B cell (primary cell): ENCODE measurements at regions not wholly inside any gene's neighbourhood (a gene's known extent, or its start where the extent isn't known, plus 50 kb on each side); places are given as distances from the start of the nearest gene placed in this dataset.

Experiments
- ATAC-seq: fragments of 200-7000 bp; cut with Tn5 transposase; one replicate; pipeline ENCODE4 v1.10.0; 2021; ENCODE audit warnings: low read depth, mild to moderate bottlenecking, moderate number of reproducible peaks, moderate library complexity
- CTCF ChIA-PET: fragments of 350-600 bp; sonication (Branson Sonifier 250); formaldehyde crosslinking; loops from one replicate; lab custom pipeline; 2021; ENCODE audit warnings: antibody characterized with exemption, inconsistent platforms; lab: Charles Lee
- POLR2A ChIA-PET: fragments of 350-600 bp; sonication (Branson Sonifier 250); formaldehyde crosslinking; loops from one replicate; lab custom pipeline; 2021; ENCODE audit warnings: antibody characterized with exemption; lab: Charles Lee
- DNase-seq: peaks from one replicate; pipeline ENCODE4 v3.0.0; 2013
- H2AFZ ChIP-seq: 2 replicates; pipeline ENCODE4 v1.6.1; 2012; ENCODE audit warnings: mild to moderate bottlenecking, low read depth, low read length; ENCODE audit not compliant: insufficient read depth, poor library complexity, severe bottlenecking
- H3K27ac ChIP-seq, 2 donors: 1 replicate in 1 of 2; 2 replicates in 1 of 2; pipeline ENCODE4 v1.5.1; 2012 to 2013; ENCODE audit warnings: low read length in 2 of 2, mild to moderate bottlenecking in 2 of 2, moderate library complexity in 1 of 2
- H3K27me3 ChIP-seq, 4 experiments: fragments of 200-600 bp in 1 of 4; sonication (generic) in 1 of 4; replicated peaks in 1 of 4; 1 replicate in 2 of 4; 2 replicates in 2 of 4; pipeline versions ENCODE4 v1.6.1 to v1.7.0; 2013 to 2016; ENCODE audit warnings: low read length in 3 of 4, mild to moderate bottlenecking in 2 of 4, mixed read lengths in 1 of 4, moderate library complexity in 1 of 4; ENCODE audit not compliant: insufficient read depth in 4 of 4, control insufficient read depth in 3 of 4; ENCODE audit errors: control extremely low read depth in 1 of 4
- H3K36me3 ChIP-seq, 2 experiments: replicated peaks in 1 of 2; 1 replicate in 1 of 2; 2 replicates in 1 of 2; pipeline versions ENCODE4 v1.6.1 to v1.7.1; 2013; ENCODE audit warnings: low read length in 1 of 2; ENCODE audit not compliant: insufficient read depth in 2 of 2, control insufficient read depth in 1 of 2; ENCODE audit errors: control extremely low read depth in 1 of 2, extremely low read depth in 1 of 2
- H3K4me1 ChIP-seq, 2 donors: fragments of 200-600 bp in 1 of 2; sonication (generic) in 1 of 2; 1 replicate in 1 of 2; 2 replicates in 1 of 2; pipeline versions ENCODE4 v1.5.1 to v1.6.1; 2013 to 2017; ENCODE audit warnings: low read length in 2 of 2; ENCODE audit not compliant: control insufficient read depth in 2 of 2, insufficient read depth in 2 of 2
- H3K4me2 ChIP-seq: replicated peaks from 2 replicates; pipeline ENCODE3; 2012; ENCODE audit warnings: mild to moderate bottlenecking, low read depth, low read length; ENCODE audit not compliant: poor library complexity, severe bottlenecking
- H3K4me3 ChIP-seq, 5 experiments: fragments of 200-600 bp in 1 of 5; sonication (generic) in 1 of 5; 1 replicate in 3 of 5; 2 replicates in 2 of 5; pipeline versions ENCODE4 v1.5.1 to v1.7.0; 2011 to 2016; ENCODE audit warnings: low read length in 4 of 5, mild to moderate bottlenecking in 4 of 5, low read depth in 2 of 5, control low read depth in 1 of 5, moderate library complexity in 1 of 5; ENCODE audit not compliant: insufficient read depth in 1 of 5; ENCODE audit errors: control extremely low read depth in 1 of 5, extremely low read depth in 1 of 5
- H3K79me2 ChIP-seq: fragments of 200-600 bp; sonication (generic); one replicate; pipeline ENCODE4 v1.6.0; 2016; ENCODE audit warnings: low read length; ENCODE audit not compliant: control insufficient read depth, insufficient read depth
- H3K9ac ChIP-seq: fragments of 200-600 bp; sonication (generic); 2 replicates; pipeline ENCODE4 v1.6.1; 2017; ENCODE audit warnings: mild to moderate bottlenecking, low read length, moderate library complexity
- H3K9me3 ChIP-seq, 3 donors: one replicate each; pipeline versions ENCODE4 v1.6.1 to v1.7.1; 2013; ENCODE audit warnings: low read length in 2 of 3; ENCODE audit not compliant: control insufficient read depth in 2 of 3, insufficient read depth in 1 of 3; ENCODE audit errors: control extremely low read depth in 1 of 3
- H4K20me1 ChIP-seq: 2 replicates; pipeline ENCODE4 v1.6.0; 2012; ENCODE audit warnings: mild to moderate bottlenecking, low read length; ENCODE audit not compliant: insufficient read depth, control insufficient read depth, poor library complexity, severe bottlenecking
- H3K27ac Mint-ChIP-seq: one replicate; pipeline ENCODE4 v1.8.0; 2021; ENCODE audit warnings: mixed read lengths
- H3K27me3 Mint-ChIP-seq: one replicate; pipeline ENCODE4 v1.8.0; 2021; ENCODE audit warnings: mixed read lengths
- H3K4me1 Mint-ChIP-seq: one replicate; pipeline ENCODE4 v1.8.0; 2021; ENCODE audit warnings: mixed read lengths
- H3K4me3 Mint-ChIP-seq: one replicate; pipeline ENCODE4 v1.8.0; 2021; ENCODE audit warnings: mixed read lengths
- H3K9me3 Mint-ChIP-seq: one replicate; pipeline ENCODE4 v1.8.0; 2022; ENCODE audit warnings: mixed read lengths; ENCODE audit not compliant: insufficient read depth
- EZH2 ChIP-seq: IDR thresholded peaks from 2 replicates; pipeline ENCODE4 v1.6.1; 2012; ENCODE audit warnings: borderline replicate concordance, low read depth, mild to moderate bottlenecking, moderate library complexity, low read length; ENCODE audit not compliant: insufficient read depth, poor library complexity, severe bottlenecking
- WGBS: methylation state at CpG from one replicate; pipeline ENCODE4 v1.1.5; 2013; ENCODE audit warnings: missing lambda C conversion rate; ENCODE audit not compliant: insufficient coverage; 5-methylcytosine and 5-hydroxymethylcytosine counted together
- intact Hi-C: fragments of 100-400 bp; cut with micrococcal nuclease; formaldehyde crosslinking; loops from one replicate; pipeline ENCODE4 v1.10.0; 2022
- TF ChIP-seq, protein P1 (sequence below): fragments of 200-600 bp; IDR thresholded peaks from one replicate; pipeline ENCODE4 v1.8.0; 2022; ENCODE audit warnings: antibody characterized with exemption, mild to moderate bottlenecking

DNA sequence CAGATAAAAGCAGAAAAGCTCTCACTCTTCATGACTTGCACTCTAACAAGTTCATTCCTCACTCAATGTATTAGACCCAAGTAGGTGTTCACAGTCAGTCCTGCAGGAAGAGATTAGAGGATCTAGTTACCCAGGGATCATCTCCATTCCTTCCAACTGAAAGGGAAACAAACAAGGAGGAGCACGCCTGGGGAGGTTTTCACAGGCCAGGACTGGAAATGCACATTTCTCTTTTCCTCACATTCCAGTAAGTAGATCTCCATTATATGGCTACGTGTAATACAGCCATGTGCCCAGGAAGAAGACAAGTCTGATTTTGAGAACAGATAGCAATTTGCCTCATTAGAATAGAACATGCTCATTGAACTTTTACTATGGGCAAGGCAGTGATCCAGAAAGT lies 1132.2 kb upstream of the FAM98A start:
- Mint-ChIP-seq H3K27me3 (no peaks in the 10 kb centered on the region), H3K4me1 (no peaks in the 10 kb centered on the region), H3K4me3 (no peak overlapping the region), H3K27ac (no peak overlapping the region), H3K9me3 (peaks cover 2% of the 10 kb centered on the region)
- H3K9ac ChIP-seq = no peak overlapping the region
- H3K4me3 ChIP-seq = no peak overlapping the region
- ChIA-PET POLR2A (no interaction called here), CTCF (no interaction called here)
- no peaks in the 10 kb centered on the region for H3K27me3 ChIP-seq
- no peaks in the 10 kb centered on the region for H3K79me2 ChIP-seq
- ATAC-seq (no peak), DNase-seq (no peak)
- H3K9me3 ChIP-seq = peaks cover 0 to 6% (median 0%) of the 10 kb centered on the region in 3 donors
- H2AFZ ChIP-seq = no peak overlapping the region
- intact Hi-C loops = no loop called here
- no peaks in the 10 kb centered on the region for H3K36me3 ChIP-seq
- TF ChIP-seq, protein P1, sequence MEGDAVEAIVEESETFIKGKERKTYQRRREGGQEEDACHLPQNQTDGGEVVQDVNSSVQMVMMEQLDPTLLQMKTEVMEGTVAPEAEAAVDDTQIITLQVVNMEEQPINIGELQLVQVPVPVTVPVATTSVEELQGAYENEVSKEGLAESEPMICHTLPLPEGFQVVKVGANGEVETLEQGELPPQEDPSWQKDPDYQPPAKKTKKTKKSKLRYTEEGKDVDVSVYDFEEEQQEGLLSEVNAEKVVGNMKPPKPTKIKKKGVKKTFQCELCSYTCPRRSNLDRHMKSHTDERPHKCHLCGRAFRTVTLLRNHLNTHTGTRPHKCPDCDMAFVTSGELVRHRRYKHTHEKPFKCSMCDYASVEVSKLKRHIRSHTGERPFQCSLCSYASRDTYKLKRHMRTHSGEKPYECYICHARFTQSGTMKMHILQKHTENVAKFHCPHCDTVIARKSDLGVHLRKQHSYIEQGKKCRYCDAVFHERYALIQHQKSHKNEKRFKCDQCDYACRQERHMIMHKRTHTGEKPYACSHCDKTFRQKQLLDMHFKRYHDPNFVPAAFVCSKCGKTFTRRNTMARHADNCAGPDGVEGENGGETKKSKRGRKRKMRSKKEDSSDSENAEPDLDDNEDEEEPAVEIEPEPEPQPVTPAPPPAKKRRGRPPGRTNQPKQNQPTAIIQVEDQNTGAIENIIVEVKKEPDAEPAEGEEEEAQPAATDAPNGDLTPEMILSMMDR = no peak
- no peak for TF ChIP-seq EZH2
- H3K4me2 ChIP-seq = no peak overlapping the region
- no peaks in the 10 kb centered on the region for H4K20me1 ChIP-seq
- WGBS = no CpG with 5 or more reads among the region's 2 CpGs
- H3K27ac ChIP-seq = no peak overlapping the region
- no peaks in the 10 kb centered on the region for H3K4me1 ChIP-seq

DNA sequence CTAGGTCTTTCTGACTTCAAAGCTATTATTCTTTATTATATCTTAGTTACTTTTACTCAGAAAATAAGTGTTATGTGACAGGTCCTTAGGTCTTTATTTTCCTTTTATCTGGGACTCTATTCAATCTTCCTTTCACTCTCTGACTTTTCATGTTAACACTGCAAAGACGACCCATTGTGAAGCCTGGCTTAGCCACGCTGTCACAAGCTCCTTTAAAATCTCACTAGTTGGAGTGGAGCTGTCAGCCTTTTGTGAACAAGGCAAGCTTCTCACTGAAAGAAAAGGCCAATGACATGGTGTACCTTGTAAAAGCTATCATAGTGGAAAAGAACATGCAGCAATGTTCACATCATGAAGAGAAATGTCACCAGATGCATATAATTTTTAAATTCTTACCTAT lies 1130.7 kb upstream of the FAM98A start:
- ATAC-seq = no peak
- Histone ChIP-seq H3K9ac (no peak overlapping the region), H3K4me1 (no peaks in the 10 kb centered on the region), H3K36me3 (no peaks in the 10 kb centered on the region), H3K4me3 (no peak overlapping the region), H3K9me3 (peaks cover 0 to 6% (median 0%) of the 10 kb centered on the region in 3 donors), H3K79me2 (no peaks in the 10 kb centered on the region), H3K27me3 (no peaks in the 10 kb centered on the region), H3K4me2 (no peak overlapping the region), H2AFZ (no peak overlapping the region), H3K27ac (no peak overlapping the region), H4K20me1 (no peaks in the 10 kb centered on the region)
- intact Hi-C loops = no loop called here
- ChIA-PET POLR2A (no interaction called here), CTCF (no interaction called here)
- peaks cover 2% of the 10 kb centered on the region for H3K9me3 Mint-ChIP-seq
- DNase-seq = no peak
- TF ChIP-seq, protein P1 = no peak
- TF ChIP-seq EZH2 = no peak
- H3K27ac Mint-ChIP-seq = no peak overlapping the region
- no peaks in the 10 kb centered on the region for H3K27me3 Mint-ChIP-seq
- H3K4me3 Mint-ChIP-seq = no peak overlapping the region
- no CpG with 5 or more reads among the region's 2 CpGs for WGBS
- no peaks in the 10 kb centered on the region for H3K4me1 Mint-ChIP-seq
